A549 (cell line): ENCODE measurements at regions not wholly inside any gene's neighbourhood (a gene's known extent, or its start where the extent isn't known, plus 50 kb on each side); places are given as distances from the start of the nearest gene placed in this dataset.

ENCODE experiments used
- ATAC-seq, 2 experiments: fragments of 200-7000 bp in 1 of 2; fragments of >200 bp in 1 of 2; cut with Nextera tagmentation in 1 of 2; cut with Tn5 transposase in 1 of 2; 3 replicates each; pipeline versions ENCODE4 v1.8.0 to v1.9.1; 2018 to 2020; ENCODE audit warnings: mild to moderate bottlenecking in 1 of 2, moderate library complexity in 1 of 2
- CTCF ChIA-PET: fragments of 300-600 bp; sonication (Branson Sonifier 250); formaldehyde crosslinking; extraction: SDS; loops from one replicate; lab custom pipeline; 2021; ENCODE audit warnings: antibody characterized with exemption, inconsistent platforms; lab: Yijun Ruan, JAX
- POLR2A ChIA-PET: fragments of 350-600 bp; formaldehyde crosslinking; extraction: SDS; loops from one replicate; lab custom pipeline; 2021; ENCODE audit warnings: antibody characterized with exemption, inconsistent platforms; lab: Yijun Ruan, JAX
- DNase-seq, 2 experiments: peaks; one replicate each; pipeline versions ENCODE4 v3.0.0 to v3.0.0-alpha.2; 2011 to 2016; ENCODE audit warnings: low read depth in 1 of 2, low spot score in 1 of 2
- FAIRE-seq: peaks from 2 replicates; lab custom pipeline; 2011; peaks lifted over from hg19 to GRCh38; lab: Jason Lieb, UNC
- H3K27ac ChIP-seq, 2 experiments: fragments of >200 bp; sonication (Bioruptor Twin); formaldehyde crosslinking; 3 replicates each; pipeline ENCODE4 v1.5.1; 2016 to 2017
- H3K4me1 ChIP-seq: fragments of >200 bp; sonication (Bioruptor Twin); formaldehyde crosslinking; 3 replicates; pipeline ENCODE4 v1.6.1; 2016
- H3K4me2 ChIP-seq: fragments of >200 bp; sonication (Bioruptor Twin); formaldehyde crosslinking; 3 replicates; pipeline ENCODE4 v1.6.1; 2016
- H3K4me3 ChIP-seq: fragments of >200 bp; sonication (Bioruptor Twin); formaldehyde crosslinking; 3 replicates; pipeline ENCODE4 v1.5.1; 2016
- H3K9me3 ChIP-seq: fragments of >200 bp; sonication (Bioruptor Twin); formaldehyde crosslinking; 3 replicates; pipeline ENCODE4 v1.6.1; 2016
- ATOH8 ChIP-seq: fragments of 250-450 bp; sonication (Bioruptor Pico); IDR thresholded peaks from 2 replicates; pipeline ENCODE4 v1.5.0; 2020; ENCODE audit warnings: low read depth, mild to moderate bottlenecking, moderate library complexity
- BHLHE40 ChIP-seq: IDR thresholded peaks from 2 replicates; pipeline ENCODE4 v1.6.1; 2012; ENCODE audit warnings: low read depth, low read length, inconsistent platforms
- E2F6 ChIP-seq: IDR thresholded peaks from 2 replicates; pipeline ENCODE4 v1.6.1; 2012; ENCODE audit warnings: low read depth, borderline replicate concordance
- FOSB ChIP-seq: fragments of 250-450 bp; sonication (Bioruptor Pico); IDR thresholded peaks from 2 replicates; pipeline ENCODE4 v1.5.0; 2020; ENCODE audit warnings: mild to moderate bottlenecking, moderate library complexity
- HEYL ChIP-seq: fragments of 250-450 bp; sonication (Bioruptor Pico); IDR thresholded peaks from 2 replicates; pipeline ENCODE4 v1.8.0; 2021; ENCODE audit warnings: mild to moderate bottlenecking, moderate library complexity
- HOXB13 ChIP-seq: fragments of 250-450 bp; sonication (Bioruptor Pico); IDR thresholded peaks from 2 replicates; pipeline ENCODE4 v1.5.0; 2020; ENCODE audit warnings: low read depth, mild to moderate bottlenecking, moderate library complexity
- MAX ChIP-seq: IDR thresholded peaks from 2 replicates; pipeline ENCODE4 v1.6.1; 2012
- PBX3 ChIP-seq: IDR thresholded peaks from 2 replicates; pipeline ENCODE4 v1.6.1; 2012
- PHF8 ChIP-seq: fragments of 200-600 bp; sonication (generic); IDR thresholded peaks from 2 replicates; pipeline ENCODE4 v1.6.1; 2016; ENCODE audit warnings: low read depth, mild to moderate bottlenecking, antibody characterized with exemption, moderate library complexity, borderline replicate concordance
- RARB ChIP-seq: fragments of 250-450 bp; sonication (Bioruptor Pico); IDR thresholded peaks from 2 replicates; pipeline ENCODE4 v1.8.0; 2021; ENCODE audit warnings: mild to moderate bottlenecking, moderate library complexity
- RCOR1 ChIP-seq: fragments of 150-350 bp; IDR thresholded peaks from 2 replicates; pipeline ENCODE4 v1.6.1; 2014; ENCODE audit warnings: antibody characterized with exemption, low read length, low read depth
- REST ChIP-seq: fragments of 200-600 bp; sonication (generic); IDR thresholded peaks from 2 replicates; pipeline ENCODE4 v1.6.1; 2016; ENCODE audit warnings: antibody characterized with exemption, mild to moderate bottlenecking, moderate library complexity
- RFX5 ChIP-seq: fragments of 450-650 bp; IDR thresholded peaks from 2 replicates; pipeline ENCODE4 v1.7.1; 2014; ENCODE audit warnings: antibody characterized with exemption, mild to moderate bottlenecking, moderate library complexity
- SREBF2 ChIP-seq: fragments of 450-650 bp; IDR thresholded peaks from 2 replicates; pipeline ENCODE4 v1.6.1; 2014; ENCODE audit warnings: mild to moderate bottlenecking, moderate library complexity
- TFCP2L1 ChIP-seq: fragments of 250-450 bp; sonication (Bioruptor Pico); IDR thresholded peaks from 2 replicates; pipeline ENCODE4 v1.5.0; 2021; ENCODE audit warnings: mild to moderate bottlenecking
- USF2 ChIP-seq: fragments of 450-650 bp; IDR thresholded peaks from 2 replicates; pipeline ENCODE4 v1.6.1; 2014; ENCODE audit warnings: antibody characterized with exemption
- ZNF302 ChIP-seq: fragments of 250-450 bp; sonication (Bioruptor Pico); IDR thresholded peaks from 2 replicates; pipeline ENCODE4 v1.9.0; 2021; ENCODE audit warnings: inconsistent platforms, mild to moderate bottlenecking, moderate library complexity
- ZSCAN20 ChIP-seq: fragments of 250-450 bp; sonication (Bioruptor Pico); IDR thresholded peaks from 2 replicates; pipeline ENCODE4 v1.8.0; 2022; ENCODE audit warnings: mild to moderate bottlenecking, moderate library complexity
- WGBS: methylation state at CpG from one replicate; pipeline ENCODE4 v1.1.6; 2017; ENCODE audit errors: missing lambda C conversion rate; 5-methylcytosine and 5-hydroxymethylcytosine counted together

DNA sequence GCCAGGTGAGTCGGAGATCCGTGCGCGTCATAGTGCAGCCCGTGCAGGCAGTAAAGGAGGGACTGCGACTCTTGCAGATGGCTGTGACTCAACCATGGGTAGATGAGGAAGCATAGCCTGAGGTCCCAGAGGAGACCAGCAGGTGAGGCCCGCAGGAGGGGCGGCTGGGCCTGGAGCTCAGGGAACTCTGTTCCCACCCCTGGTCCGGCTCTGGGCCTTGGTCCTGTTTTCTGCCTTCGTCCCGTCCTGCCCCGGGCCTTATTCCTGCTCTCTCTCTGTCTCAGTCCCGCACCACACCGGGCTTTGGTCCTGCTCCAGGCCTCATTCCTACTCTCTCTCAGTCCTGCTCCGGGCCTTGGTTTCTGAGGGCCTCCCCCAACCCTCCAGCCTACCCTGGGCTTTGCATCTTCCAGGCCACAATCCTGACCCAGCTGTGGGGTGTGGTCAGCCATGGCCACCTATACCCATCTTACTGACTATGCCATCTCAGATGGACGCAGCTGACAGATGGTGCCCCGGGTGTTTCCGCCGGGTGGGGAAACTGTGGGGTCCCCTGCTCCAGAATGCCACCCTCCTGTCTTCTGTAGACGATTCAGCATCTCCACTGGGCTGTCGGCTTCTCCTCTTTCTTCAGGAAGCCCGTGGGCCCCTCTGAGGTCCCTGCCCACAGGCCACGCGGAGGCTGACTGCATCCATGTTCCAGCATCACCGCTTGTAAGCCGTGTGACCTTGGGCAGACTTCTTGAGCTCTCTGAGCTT, 1134.1 kb downstream of the BRD1 start:
- FAIRE-seq (no peak), ATAC-seq (no peak), DNase-seq (no peak)
- Histone ChIP-seq H3K4me1 (no peaks in the 10 kb centered on the region), H3K4me3 (no peak overlapping the region), H3K4me2 (no peak overlapping the region), H3K27ac (no peak overlapping the region), H3K9me3 (no peaks in the 10 kb centered on the region)
- TF ChIP-seq E2F6 (no peak), ZSCAN20 (CRISPR knock-in tag) (no peak), HEYL (CRISPR knock-in tag) (no peak)
- CTCF ChIA-PET = no interaction called here
- WGBS = 84% methylated on average over 21 of the region's 26 CpGs
- POLR2A ChIA-PET = no interaction called here

DNA sequence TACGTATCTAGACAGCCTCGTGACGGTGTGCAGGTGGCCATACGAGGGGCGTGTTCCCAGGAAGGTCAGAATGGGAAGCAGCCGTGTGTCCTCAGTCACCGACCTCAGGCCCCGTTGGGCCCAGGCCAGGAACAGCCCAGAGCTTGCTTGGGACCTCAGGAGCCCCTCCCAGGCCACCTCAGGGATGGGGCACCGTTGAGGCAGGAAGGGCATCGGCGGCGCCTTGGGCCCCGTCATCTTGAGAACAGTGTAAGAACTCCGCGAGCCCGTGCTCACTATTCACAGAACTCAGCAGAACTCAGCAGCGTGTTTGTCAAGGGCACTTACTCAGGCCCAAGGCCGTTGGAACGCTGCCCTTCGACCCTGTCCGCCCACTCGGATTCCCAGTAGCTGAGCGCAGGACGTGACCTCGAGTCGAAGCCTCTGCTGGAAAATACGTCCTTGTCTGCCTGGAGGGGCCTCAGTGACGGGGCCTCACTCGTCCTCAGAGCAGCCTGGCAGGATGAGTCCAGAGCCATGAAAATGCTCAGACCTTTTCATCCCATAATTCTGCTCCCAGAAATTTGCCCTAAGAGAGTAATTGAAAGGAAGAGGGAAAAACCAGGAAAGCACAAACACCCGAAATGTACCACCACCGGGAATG, 1134.8 kb downstream of the BRD1 start:
- no peak overlapping the region for H3K27ac ChIP-seq
- no peak for TF ChIP-seq ATOH8 (CRISPR knock-in tag)
- TF ChIP-seq, all 56 proteins: peak for 0
- Histone ChIP-seq H3K4me1 (no peaks in the 10 kb centered on the region), H3K4me2 (no peak overlapping the region), H3K9me3 (no peaks in the 10 kb centered on the region), H3K4me3 (no peak overlapping the region)
- ChIA-PET CTCF (no interaction called here), POLR2A (no interaction called here)
- no peak for DNase-seq
- ATAC-seq = no peak
- FAIRE-seq = no peak
- WGBS = 75% methylated on average over 8 of the region's 31 CpGs

DNA sequence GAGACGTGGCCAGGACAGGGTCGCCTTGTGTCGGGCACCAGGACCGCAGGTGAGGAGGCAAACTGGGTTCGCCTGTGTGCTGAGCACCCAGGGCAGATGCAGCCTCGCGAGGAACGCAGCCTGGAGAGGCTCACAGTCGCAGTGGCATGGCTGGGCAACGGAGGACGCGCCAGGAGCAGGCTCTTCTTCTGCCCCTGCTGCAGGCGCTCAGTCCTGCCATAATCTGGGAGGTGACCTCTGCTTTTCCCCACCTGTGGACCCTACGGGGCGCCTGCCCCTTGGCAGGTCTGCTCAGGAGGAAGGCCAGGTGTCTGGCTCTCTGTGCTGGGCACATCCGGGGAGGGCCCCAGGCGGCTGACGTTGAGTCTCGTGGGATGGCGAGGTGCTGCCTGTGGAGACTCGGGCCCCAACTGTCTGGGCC, 1136.2 kb downstream of the BRD1 start:
- H3K4me1 ChIP-seq = no peaks in the 10 kb centered on the region
- TF ChIP-seq SREBF2 (no peak), RCOR1 (no peak), ZNF302 (no peak), E2F6 (no peak), BHLHE40 (no peak), RARB (CRISPR knock-in tag) (no peak), PHF8 (no peak), RFX5 (no peak), FOSB (CRISPR knock-in tag) (no peak), HEYL (CRISPR knock-in tag) (no peak), TFCP2L1 (no peak), ZSCAN20 (CRISPR knock-in tag) (no peak), USF2 (no peak), PBX3 (no peak), REST (no peak), MAX (no peak), HOXB13 (CRISPR knock-in tag) (no peak)
- POLR2A ChIA-PET = no interaction called here
- no peak overlapping the region for H3K27ac ChIP-seq
- H3K9me3 ChIP-seq = no peaks in the 10 kb centered on the region
- FAIRE-seq = no peak
- H3K4me2 ChIP-seq = no peak overlapping the region
- 75% methylated on average over 13 of the region's 21 CpGs for WGBS
- H3K4me3 ChIP-seq = no peak overlapping the region
- no peak for ATAC-seq
- CTCF ChIA-PET = no interaction called here
- no peak for DNase-seq
